Psoas muscle (tissue), 7 donors: ENCODE measurements at regions not wholly inside any gene's neighbourhood (a gene's known extent, or its start where the extent isn't known, plus 50 kb on each side); places are given as distances from the start of the nearest gene placed in this dataset.

Experiments used
- ATAC-seq, 4 donors: fragments of 200-7000 bp; cut with Tn5 transposase; one replicate each; pipeline ENCODE4 v1.9.1; 2020; ENCODE audit warnings: moderate library complexity in 3 of 4, mild to moderate bottlenecking in 2 of 4
- DNase-seq, 2 donors: peaks; one replicate each; pipeline ENCODE4 v3.0.0-alpha.2; 2020
- H3K27ac ChIP-seq: fragments of 200-600 bp; one replicate; pipeline ENCODE4 v1.8.0; 2022
- H3K27me3 ChIP-seq, 3 donors: fragments of 200-600 bp in 1 of 3; one replicate each; pipeline versions ENCODE4 v1.6.1 to v1.8.0; 2013 to 2022; ENCODE audit warnings: low read length in 2 of 3, mild to moderate bottlenecking in 2 of 3, moderate library complexity in 1 of 3; ENCODE audit not compliant: insufficient read depth in 3 of 3
- H3K36me3 ChIP-seq, 2 donors: fragments of 200-600 bp in 1 of 2; one replicate each; pipeline versions ENCODE4 v1.6.1 to v1.8.0; 2013 to 2022; ENCODE audit warnings: low read depth in 1 of 2, mild to moderate bottlenecking in 1 of 2, moderate library complexity in 1 of 2; ENCODE audit not compliant: insufficient read depth in 1 of 2
- H3K4me1 ChIP-seq: fragments of 200-600 bp; one replicate; pipeline ENCODE4 v1.8.0; 2022
- H3K4me3 ChIP-seq: fragments of 200-600 bp; one replicate; pipeline ENCODE4 v1.8.0; 2022; ENCODE audit warnings: mild to moderate bottlenecking
- H3K9me3 ChIP-seq: fragments of 200-600 bp; one replicate; pipeline ENCODE4 v1.8.0; 2022
- WGBS, 3 donors: extraction: QIAGEN DNeasy Blood & Tissue Kit; methylation state at CpG; one replicate each; pipeline versions ENCODE4 v1.1.6 to v1.1.7; 2013; 5-methylcytosine and 5-hydroxymethylcytosine counted together
- intact Hi-C, 2 donors: fragments of 100-400 bp; cut with DNase I; formaldehyde crosslinking; loops; one replicate each; pipeline versions ENCODE4 v1.11.0 to v1.14.2; 2022
- TF ChIP-seq, protein P1 (sequence below): fragments of 200-600 bp; IDR thresholded peaks from one replicate; pipeline ENCODE4 v1.8.0; 2022; ENCODE audit warnings: antibody characterized with exemption
- donor health status: healthy with polysubstance abuse.
- donor health status: DM: no; HTN: no; CAD: no; lungs with moderate emphysema.
- donor health status: Bipolar disorder and iron deficiency.
- donor health status: healthy.
- donor health status: DM: yes; HTN: yes; CAD: no.
- donor health status: DM: no; HTN: no; CAD: no.
- donor health status: DM: yes; HTN: yes; CAD: no.

- H3K27me3 ChIP-seq, result no peaks in the 10 kb centered on the region
- no peaks in the 10 kb centered on the region for H3K4me1 ChIP-seq
- TF ChIP-seq, protein P1, sequence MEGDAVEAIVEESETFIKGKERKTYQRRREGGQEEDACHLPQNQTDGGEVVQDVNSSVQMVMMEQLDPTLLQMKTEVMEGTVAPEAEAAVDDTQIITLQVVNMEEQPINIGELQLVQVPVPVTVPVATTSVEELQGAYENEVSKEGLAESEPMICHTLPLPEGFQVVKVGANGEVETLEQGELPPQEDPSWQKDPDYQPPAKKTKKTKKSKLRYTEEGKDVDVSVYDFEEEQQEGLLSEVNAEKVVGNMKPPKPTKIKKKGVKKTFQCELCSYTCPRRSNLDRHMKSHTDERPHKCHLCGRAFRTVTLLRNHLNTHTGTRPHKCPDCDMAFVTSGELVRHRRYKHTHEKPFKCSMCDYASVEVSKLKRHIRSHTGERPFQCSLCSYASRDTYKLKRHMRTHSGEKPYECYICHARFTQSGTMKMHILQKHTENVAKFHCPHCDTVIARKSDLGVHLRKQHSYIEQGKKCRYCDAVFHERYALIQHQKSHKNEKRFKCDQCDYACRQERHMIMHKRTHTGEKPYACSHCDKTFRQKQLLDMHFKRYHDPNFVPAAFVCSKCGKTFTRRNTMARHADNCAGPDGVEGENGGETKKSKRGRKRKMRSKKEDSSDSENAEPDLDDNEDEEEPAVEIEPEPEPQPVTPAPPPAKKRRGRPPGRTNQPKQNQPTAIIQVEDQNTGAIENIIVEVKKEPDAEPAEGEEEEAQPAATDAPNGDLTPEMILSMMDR, result no peak
- no peak overlapping the region for H3K27ac ChIP-seq
- H3K4me3 ChIP-seq, result no peak overlapping the region
- no peak for DNase-seq
- ATAC-seq, result no peak
- no peaks in the 10 kb centered on the region for H3K9me3 ChIP-seq
- intact Hi-C loops, result no loop called here
- no peaks in the 10 kb centered on the region for H3K36me3 ChIP-seq
These were observed 1165.6 kb upstream of the SEMA6A start for GRCh38 chr5:117740268-117740667.

DNA sequence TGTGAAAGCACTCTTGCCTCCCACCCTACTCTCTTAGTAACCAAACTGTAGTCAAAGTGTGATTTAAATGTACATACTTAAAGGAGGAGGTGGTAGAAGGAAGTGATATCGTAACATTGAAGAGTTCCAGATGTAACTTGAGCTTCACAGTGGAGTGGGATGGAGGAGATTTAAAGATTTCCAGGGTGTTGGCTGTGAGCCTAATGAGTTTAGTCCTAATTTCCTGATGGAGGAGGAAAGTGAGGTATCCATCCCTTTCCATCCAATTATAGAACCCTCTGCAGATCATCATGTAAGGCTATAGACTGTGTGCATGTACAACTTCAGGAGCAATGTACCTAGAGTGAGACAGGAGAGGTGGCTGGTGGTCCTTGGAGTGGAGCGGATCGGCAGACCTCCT, 1163.9 kb upstream of the SEMA6A start:
- WGBS, 3 donors, result 65 to 92% (median 71%) methylated on average over 3 of the region's 3 CpGs
- Histone ChIP-seq H3K27me3 (no peaks in the 10 kb centered on the region), H3K27ac (no peak overlapping the region), H3K4me3 (no peak overlapping the region), H3K4me1 (no peaks in the 10 kb centered on the region), H3K36me3 (no peaks in the 10 kb centered on the region), H3K9me3 (no peaks in the 10 kb centered on the region)
- no peak for ATAC-seq
- intact Hi-C loops, result no loop called here
- TF ChIP-seq, protein P1, result no peak
- DNase-seq, result no peak

DNA sequence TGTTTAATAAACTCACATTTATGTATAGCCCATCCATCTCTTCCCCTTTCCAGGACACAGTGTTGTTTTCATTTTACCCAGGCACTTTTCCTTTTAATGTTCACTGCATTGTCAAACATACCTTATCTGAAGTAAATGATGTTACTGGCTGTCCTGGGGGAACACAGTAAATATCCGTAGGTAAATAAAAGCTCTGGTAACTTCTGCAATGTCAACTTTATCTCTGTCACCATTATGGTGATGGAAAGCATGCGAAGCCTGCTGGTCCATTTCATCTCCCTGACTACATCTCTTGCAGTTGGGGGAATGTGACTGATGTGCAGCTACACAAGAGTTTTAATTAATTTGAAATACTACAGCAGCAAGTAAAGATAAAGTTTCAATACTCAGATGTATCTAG, 1162.1 kb upstream of the SEMA6A start:
- 88 to 94% (median 92%) methylated on average over 2 of the region's 2 CpGs for WGBS, 3 donors
- H3K4me3 ChIP-seq, result no peak overlapping the region
- intact Hi-C loops, result no loop called here
- no peak overlapping the region for H3K27ac ChIP-seq
- TF ChIP-seq, protein P1, result no peak
- DNase-seq (no peak), ATAC-seq (no peak)
- no peaks in the 10 kb centered on the region for H3K27me3 ChIP-seq
- no peaks in the 10 kb centered on the region for H3K36me3 ChIP-seq
- no peaks in the 10 kb centered on the region for H3K9me3 ChIP-seq
- no peaks in the 10 kb centered on the region for H3K4me1 ChIP-seq

- Histone ChIP-seq H3K4me3 (no peak overlapping the region), H3K27ac (no peak overlapping the region), H3K36me3 (no peaks in the 10 kb centered on the region), H3K27me3 (no peaks in the 10 kb centered on the region), H3K9me3 (no peaks in the 10 kb centered on the region), H3K4me1 (no peaks in the 10 kb centered on the region)
- ATAC-seq (no peak), DNase-seq (no peak)
- intact Hi-C loops, result no loop called here
- WGBS, 3 donors, result 91 to 94% (median 92%) methylated on average over 4 of the region's 4 CpGs
- TF ChIP-seq, protein P1, result no peak
These were observed 1159.4 kb upstream of the SEMA6A start for GRCh38 chr5:117734056-117734455.

DNA sequence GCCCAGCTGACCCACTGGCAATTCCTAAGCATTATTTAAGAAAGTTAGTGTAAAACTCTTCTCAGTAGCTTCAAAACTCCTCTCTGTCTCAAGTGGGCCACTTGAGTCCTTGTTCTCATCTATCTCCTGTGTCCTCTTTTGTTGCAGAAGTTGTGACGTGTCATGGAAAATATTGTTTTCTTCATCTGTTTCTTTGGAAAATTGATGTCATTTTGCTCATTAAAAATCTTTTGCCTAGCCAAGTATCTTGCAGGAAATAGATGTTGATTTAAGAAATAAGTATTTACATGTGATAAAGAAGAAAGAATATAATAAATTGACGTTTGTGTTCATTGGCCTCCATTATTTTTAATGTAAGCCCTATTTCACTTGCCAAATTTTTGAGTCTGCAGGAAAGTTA, 1158.4 kb upstream of the SEMA6A start:
- ATAC-seq, result no peak

More for the DNA sequence above, 1158.4 kb upstream of the SEMA6A start:
- no peak overlapping the region for H3K4me3 ChIP-seq
- H3K27ac ChIP-seq, result no peak overlapping the region
- no peak for DNase-seq
- TF ChIP-seq, protein P1, result no peak
- intact Hi-C loops, result no loop called here
- H3K9me3 ChIP-seq, result no peaks in the 10 kb centered on the region
- WGBS, 3 donors, result 67 to 82% (median 77%) methylated on average over 2 of the region's 2 CpGs
- H3K27me3 ChIP-seq, result no peaks in the 10 kb centered on the region
- no peaks in the 10 kb centered on the region for H3K36me3 ChIP-seq
- H3K4me1 ChIP-seq, result no peaks in the 10 kb centered on the region
